GM12878 (cell line): ENCODE measurements at regions not wholly inside any gene's neighbourhood (a gene's known extent, or its start where the extent isn't known, plus 50 kb on each side); places are given as distances from the start of the nearest gene placed in this dataset.

Source experiments
- ATF3 ChIP-seq: IDR thresholded peaks from 2 replicates; pipeline ENCODE4 v1.6.1; 2011; ENCODE audit warnings: low read depth, mild to moderate bottlenecking, low read length, moderate library complexity, borderline replicate concordance; ENCODE audit errors: extremely low read depth
- CHD2 ChIP-seq: IDR thresholded peaks from 2 replicates; pipeline ENCODE4 v1.6.1; 2011; ENCODE audit warnings: low read depth, low read length, improper control_type of control experiment, borderline replicate concordance
- E2F4 ChIP-seq: IDR thresholded peaks from 2 replicates; pipeline ENCODE4 v1.6.1; 2012; ENCODE audit warnings: low read depth, low read length, improper control_type of control experiment
- E4F1 ChIP-seq: fragments of 450-650 bp; IDR thresholded peaks from 2 replicates; pipeline ENCODE4 v1.6.1; 2018; ENCODE audit warnings: borderline replicate concordance, mild to moderate bottlenecking; ENCODE audit not compliant: partially characterized antibody
- EZH2 ChIP-seq: IDR thresholded peaks from 2 replicates; pipeline ENCODE4 v1.6.1; 2012; ENCODE audit warnings: low read depth, mild to moderate bottlenecking, control low read depth, inconsistent platforms, low read length, borderline replicate concordance; ENCODE audit not compliant: control insufficient read depth
- GATAD2B ChIP-seq: fragments of 450-650 bp; conservative IDR thresholded peaks from 2 replicates; pipeline ENCODE4 v1.6.1; 2017; ENCODE audit warnings: low read depth, mild to moderate bottlenecking, moderate library complexity
- JUND ChIP-seq: IDR thresholded peaks from 2 replicates; pipeline ENCODE4 v1.6.1; 2012; ENCODE audit warnings: low read depth, mild to moderate bottlenecking, low read length, improper control_type of control experiment, moderate library complexity
- KAT2A ChIP-seq: conservative IDR thresholded peaks from 2 replicates; pipeline ENCODE4 v1.6.1; 2011; ENCODE audit warnings: low read depth, low read length; ENCODE audit not compliant: control insufficient read depth
- POU2F2 ChIP-seq: IDR thresholded peaks from 3 replicates; pipeline ENCODE4 v1.6.1; 2011; ENCODE audit warnings: low read depth, mild to moderate bottlenecking, low read length, borderline replicate concordance
- RBBP5 ChIP-seq: fragments of 200-600 bp; sonication (generic); conservative IDR thresholded peaks from 2 replicates; pipeline ENCODE4 v1.6.1; 2016

- TF ChIP-seq ATF3 (no peak), JUND (no peak), KAT2A (no peak), CHD2 (no peak), GATAD2B (no peak), RBBP5 (no peak), EZH2 (no peak), E2F4 (no peak), POU2F2 (no peak), E4F1 (no peak)
- TF ChIP-seq, all 136 proteins: peak for 0
Observed at GRCh38 chr18:10298346-10298745, 156.1 kb upstream of the APCDD1 start (continued).
